DOHH2 (cell line): ENCODE measurements at regions not wholly inside any gene's neighbourhood (a gene's known extent, or its start where the extent isn't known, plus 50 kb on each side); places are given as distances from the start of the nearest gene placed in this dataset.
A peak's percentile ranks its signal among the peaks of the same experiment; 100 is the strongest.

Experiments used
- H3F3A ChIP-seq: fragments of 200-600 bp; sonication (generic), shearing (Covaris generic); 2 replicates; pipeline ENCODE4 v1.6.0; 2016; ENCODE audit warnings: antibody characterized with exemption, mild to moderate bottlenecking; ENCODE audit not compliant: control insufficient read depth, insufficient read depth
- H3K27ac ChIP-seq: fragments of 200-600 bp; sonication (generic); 2 replicates; pipeline ENCODE4 v1.5.1; 2014; ENCODE audit warnings: low read depth, mild to moderate bottlenecking, low read length, moderate library complexity
- H3K27me3 ChIP-seq: fragments of 200-600 bp; sonication (generic); 2 replicates; pipeline ENCODE4 v1.6.1; 2014; ENCODE audit warnings: mild to moderate bottlenecking, low read length, mixed read lengths; ENCODE audit not compliant: control insufficient read depth
- H3K36me3 ChIP-seq: fragments of 200-600 bp; sonication (generic); 2 replicates; pipeline ENCODE4 v1.6.1; 2014; ENCODE audit warnings: mild to moderate bottlenecking, low read length, moderate library complexity, mixed read lengths; ENCODE audit not compliant: control insufficient read depth
- H3K4me1 ChIP-seq: fragments of 200-600 bp; sonication (generic); 2 replicates; pipeline ENCODE4 v1.6.1; 2014; ENCODE audit warnings: mild to moderate bottlenecking, low read length, mixed read lengths; ENCODE audit not compliant: control insufficient read depth
- H3K4me2 ChIP-seq: fragments of 200-600 bp; sonication (generic); 2 replicates; pipeline ENCODE4 v1.6.0; 2014; ENCODE audit warnings: mild to moderate bottlenecking, low read length, moderate library complexity
- H3K4me3 ChIP-seq: fragments of 200-600 bp; sonication (generic); 2 replicates; pipeline ENCODE4 v1.5.1; 2014; ENCODE audit warnings: mild to moderate bottlenecking, low read length, mixed read lengths
- H3K79me2 ChIP-seq: fragments of 200-600 bp; sonication (generic); 2 replicates; pipeline ENCODE4 v1.6.1; 2014; ENCODE audit warnings: mild to moderate bottlenecking, low read length, mixed read lengths; ENCODE audit not compliant: control insufficient read depth
- H3K9me2 ChIP-seq: fragments of 200-600 bp; sonication (generic); replicated peaks from 2 replicates; pipeline ENCODE4 v1.6.1; 2014; ENCODE audit warnings: mild to moderate bottlenecking, low read length, mixed read lengths; ENCODE audit not compliant: control insufficient read depth
- H3K9me3 ChIP-seq: fragments of 200-600 bp; sonication (generic); 2 replicates; pipeline ENCODE4 v1.6.1; 2014; ENCODE audit warnings: antibody characterized with exemption, low read length, mixed read lengths; ENCODE audit not compliant: control insufficient read depth, insufficient read depth
- H4K20me1 ChIP-seq: fragments of 200-600 bp; sonication (generic); 2 replicates; pipeline ENCODE4 v1.6.0; 2014; ENCODE audit warnings: low read depth, mild to moderate bottlenecking, antibody characterized with exemption, low read length, moderate library complexity; ENCODE audit not compliant: control insufficient read depth, insufficient read depth
- CTCF ChIP-seq: fragments of 200-600 bp; sonication (generic); IDR thresholded peaks from one replicate; pipeline ENCODE4 v1.5.1; 2014; ENCODE audit warnings: antibody characterized with exemption, mild to moderate bottlenecking, low read depth, low read length; ENCODE audit not compliant: poor library complexity, severe bottlenecking
- EZH2phosphoT487 ChIP-seq: fragments of 200-600 bp; sonication (generic); IDR thresholded peaks from 2 replicates; pipeline ENCODE4 v1.6.1; 2017; ENCODE audit warnings: borderline replicate concordance, mild to moderate bottlenecking, antibody characterized with exemption, low read length, moderate library complexity, mixed read lengths

GRCh38 chr6:90386399-90387382 lies 90.0 kb upstream of the BACH2 start:
- Histone ChIP-seq H3F3A (peaks cover 57% of the 10 kb centered on the region), H3K27ac (peak overlapping the region; percentile 99), H3K4me1 (peaks cover 97% of the 10 kb centered on the region), H3K79me2 (peaks cover 69% of the 10 kb centered on the region), H3K9me2 (no peaks in the 10 kb centered on the region), H3K36me3 (peaks cover 7% of the 10 kb centered on the region), H4K20me1 (no peaks in the 10 kb centered on the region), H3K4me3 (peak overlapping the region; percentile 67), H3K9me3 (no peaks in the 10 kb centered on the region), H3K4me2 (peak overlapping the region; percentile 90), H3K27me3 (no peaks in the 10 kb centered on the region)
- TF ChIP-seq EZH2phosphoT487 (no peak), CTCF (no peak)

- Histone ChIP-seq H3K4me2 (peak overlapping the region; percentile 90), H3K9me3 (no peaks in the 10 kb centered on the region), H3K79me2 (peaks cover 73% of the 10 kb centered on the region), H4K20me1 (no peaks in the 10 kb centered on the region), H3K4me1 (peaks cover 97% of the 10 kb centered on the region), H3K36me3 (peaks cover 7% of the 10 kb centered on the region), H3K9me2 (no peaks in the 10 kb centered on the region), H3K4me3 (peak overlapping the region; percentile 67), H3F3A (peaks cover 62% of the 10 kb centered on the region), H3K27me3 (no peaks in the 10 kb centered on the region), H3K27ac (peak overlapping the region; percentile 99)
- TF ChIP-seq EZH2phosphoT487 (no peak), CTCF (no peak)
These were observed 89.2 kb upstream of the BACH2 start for GRCh38 chr6:90385759-90386313.

GRCh38 chr6:90384720-90385119 lies 88.1 kb upstream of the BACH2 start:
- Histone ChIP-seq H3K36me3 (peaks cover 11% of the 10 kb centered on the region), H3K79me2 (peaks cover 74% of the 10 kb centered on the region), H3K9me2 (no peaks in the 10 kb centered on the region), H3K27me3 (no peaks in the 10 kb centered on the region), H3K4me3 (peak overlapping the region; percentile 67), H4K20me1 (no peaks in the 10 kb centered on the region), H3K4me1 (peaks cover 97% of the 10 kb centered on the region), H3K27ac (peak overlapping the region; percentile 99), H3K9me3 (no peaks in the 10 kb centered on the region), H3F3A (peaks cover 62% of the 10 kb centered on the region), H3K4me2 (peak overlapping the region; percentile 90)
- TF ChIP-seq EZH2phosphoT487: no peak
- no peak for TF ChIP-seq CTCF
